Neural progenitor cell (in vitro differentiated cells): ENCODE measurements at regions not wholly inside any gene's neighbourhood (a gene's known extent, or its start where the extent isn't known, plus 50 kb on each side); places are given as distances from the start of the nearest gene placed in this dataset.

Source experiments
- CTCF ChIP-seq: fragments of 200-600 bp; sonication (generic); IDR thresholded peaks from 2 replicates; pipeline ENCODE4 v1.5.1; 2017; ENCODE audit warnings: antibody characterized with exemption, mild to moderate bottlenecking
- EZH2 ChIP-seq: fragments of 200-600 bp; sonication (generic); IDR thresholded peaks from 2 replicates; pipeline ENCODE4 v1.6.1; 2017; ENCODE audit warnings: antibody characterized with exemption, mild to moderate bottlenecking, moderate library complexity
- EZH2phosphoT487 ChIP-seq: fragments of 200-600 bp; sonication (generic); IDR thresholded peaks from 2 replicates; pipeline ENCODE4 v1.6.1; 2017; ENCODE audit warnings: antibody characterized with exemption

DNA sequence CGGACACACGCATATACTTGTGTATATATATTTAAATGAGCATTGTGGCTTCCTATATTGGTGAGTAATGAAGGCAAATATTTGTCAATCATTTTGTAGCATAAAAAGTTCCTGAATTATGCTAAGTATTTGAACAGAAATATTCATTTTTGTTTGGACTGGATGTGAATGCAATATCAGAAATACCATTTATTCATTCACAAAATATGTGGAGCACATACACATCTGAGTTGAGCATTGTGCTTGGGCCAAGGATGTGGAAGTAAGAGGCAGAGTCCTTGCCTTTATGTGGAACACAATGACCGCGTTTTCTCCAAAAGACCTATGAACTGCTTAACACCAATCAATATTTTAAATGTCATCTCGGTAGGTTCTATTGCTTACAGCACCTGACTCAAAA is 1086.5 kb downstream of the NR2F1-AS1 start:
- TF ChIP-seq CTCF (no peak), EZH2phosphoT487 (no peak), EZH2 (no peak)
